Mucosa of descending colon (tissue), 3 donors: ENCODE measurements at regions not wholly inside any gene's neighbourhood (a gene's known extent, or its start where the extent isn't known, plus 50 kb on each side); places are given as distances from the start of the nearest gene placed in this dataset.

ENCODE experiments used
- ATAC-seq: fragments of 200-7000 bp; cut with Tn5 transposase; one replicate; pipeline ENCODE4 v1.9.1; 2020; ENCODE audit warnings: mild to moderate bottlenecking, moderate library complexity
- DNase-seq, 3 donors: peaks; one replicate each; pipeline ENCODE4 v3.0.0-alpha.2; 2020
- H3K36me3 ChIP-seq: fragments of 200-600 bp; one replicate; pipeline ENCODE4 v1.8.0; 2021; ENCODE audit warnings: low read depth, mild to moderate bottlenecking
- H3K4me1 ChIP-seq: fragments of 200-600 bp; one replicate; pipeline ENCODE4 v1.8.0; 2021; ENCODE audit warnings: low read depth, mild to moderate bottlenecking
- H3K4me3 ChIP-seq: fragments of 200-600 bp; one replicate; pipeline ENCODE4 v1.8.0; 2021; ENCODE audit warnings: mild to moderate bottlenecking
- H3K9me3 ChIP-seq: fragments of 200-600 bp; one replicate; pipeline ENCODE4 v1.8.0; 2021; ENCODE audit warnings: mild to moderate bottlenecking
- CTCF ChIP-seq: fragments of 200-600 bp; IDR thresholded peaks from one replicate; pipeline ENCODE4 v1.8.0; 2022; ENCODE audit warnings: antibody characterized with exemption, mild to moderate bottlenecking
- intact Hi-C, 2 donors: fragments of 100-400 bp; cut with DNase I in 1 of 2; cut with micrococcal nuclease in 1 of 2; formaldehyde crosslinking; loops; one replicate each; pipeline versions ENCODE4 v1.11.0 to v1.11.1; 2022; cut with DNase I, micrococcal nuclease
- donor health status: DM: no; HTN: no; CAD: no; lungs with moderate emphysema.
- donor health status: DM: no; HTN: no; CAD: no.
- donor health status: DM: no; HTN: yes; CAD: no.

- Histone ChIP-seq H3K4me3 (no peak overlapping the region), H3K9me3 (peaks cover 4% of the 10 kb centered on the region), H3K4me1 (no peaks in the 10 kb centered on the region), H3K36me3 (no peaks in the 10 kb centered on the region)
- no peak for TF ChIP-seq CTCF
- intact Hi-C loops, result no loop called here
- DNase-seq (no peak), ATAC-seq (no peak)
Measured at GRCh38 chr13:68522184-68522583, 1292.0 kb upstream of the PCDH9 start.

- no peaks in the 10 kb centered on the region for H3K36me3 ChIP-seq
- no peak for TF ChIP-seq CTCF
- intact Hi-C loops, result no loop called here
- H3K4me3 ChIP-seq, result no peak overlapping the region
- DNase-seq (no peak), ATAC-seq (no peak)
- H3K9me3 ChIP-seq, result no peaks in the 10 kb centered on the region
- H3K4me1 ChIP-seq, result no peaks in the 10 kb centered on the region
Measured at GRCh38 chr13:68509734-68510621, 1279.8 kb upstream of the PCDH9 start.

GRCh38 chr13:68506888-68507551, 1276.9 kb upstream of the PCDH9 start:
- H3K36me3 ChIP-seq, result no peaks in the 10 kb centered on the region
- DNase-seq (no peak), ATAC-seq (no peak)
- TF ChIP-seq CTCF, result no peak
- intact Hi-C loops, result no loop called here
- no peaks in the 10 kb centered on the region for H3K9me3 ChIP-seq
- H3K4me3 ChIP-seq, result no peak overlapping the region
- no peaks in the 10 kb centered on the region for H3K4me1 ChIP-seq

- ATAC-seq (no peak), DNase-seq (no peak)
- Histone ChIP-seq H3K9me3 (no peaks in the 10 kb centered on the region), H3K36me3 (no peaks in the 10 kb centered on the region), H3K4me1 (no peaks in the 10 kb centered on the region), H3K4me3 (no peak overlapping the region)
- no peak for TF ChIP-seq CTCF
- intact Hi-C loops, result no loop called here
Measured at GRCh38 chr13:68490594-68490993, 1260.5 kb upstream of the PCDH9 start.

GRCh38 chr13:68481130-68481529, 1251.0 kb upstream of the PCDH9 start:
- no peaks in the 10 kb centered on the region for H3K4me1 ChIP-seq
- H3K4me3 ChIP-seq, result no peak overlapping the region
- intact Hi-C loops, result no loop called here
- ATAC-seq (no peak), DNase-seq (peak in 1 of 3 donors; percentile 4)
- no peaks in the 10 kb centered on the region for H3K36me3 ChIP-seq
- TF ChIP-seq CTCF, result no peak
- H3K9me3 ChIP-seq, result no peaks in the 10 kb centered on the region
